Lower lobe of right lung (tissue), 2 donors: ENCODE measurements at regions not wholly inside any gene's neighbourhood (a gene's known extent, or its start where the extent isn't known, plus 50 kb on each side); places are given as distances from the start of the nearest gene placed in this dataset.

Experiments
- ATAC-seq, 2 donors: fragments of 200-7000 bp; cut with Tn5 transposase; one replicate each; pipeline ENCODE4 v1.9.1; 2020 to 2022; ENCODE audit warnings: mild to moderate bottlenecking in 2 of 2, moderate library complexity in 2 of 2
- DNase-seq: peaks from one replicate; pipeline ENCODE4 v3.0.0-alpha.2; 2020
- H3K27ac ChIP-seq: fragments of 200-600 bp; one replicate; pipeline ENCODE4 v1.8.0; 2022
- H3K27me3 ChIP-seq: fragments of 200-600 bp; one replicate; pipeline ENCODE4 v1.8.0; 2022; ENCODE audit warnings: low read depth
- H3K36me3 ChIP-seq: fragments of 200-600 bp; one replicate; pipeline ENCODE4 v1.8.0; 2022; ENCODE audit warnings: mild to moderate bottlenecking
- H3K4me1 ChIP-seq: fragments of 200-600 bp; one replicate; pipeline ENCODE4 v1.8.0; 2022
- H3K4me3 ChIP-seq: fragments of 200-600 bp; one replicate; pipeline ENCODE4 v1.8.0; 2022; ENCODE audit warnings: mild to moderate bottlenecking
- H3K9me3 ChIP-seq: fragments of 200-600 bp; one replicate; pipeline ENCODE4 v1.8.0; 2022
- intact Hi-C: fragments of 100-400 bp; cut with DNase I; formaldehyde crosslinking; loops from one replicate; pipeline ENCODE4 v1.11.0; 2022
- TF ChIP-seq, protein P1 (sequence below): fragments of 200-600 bp; IDR thresholded peaks from one replicate; pipeline ENCODE4 v1.8.0; 2022; ENCODE audit warnings: antibody characterized with exemption, mild to moderate bottlenecking
- donor health status: DM: no; HTN: yes; CAD: no; lungs with severe emphysema.

DNA sequence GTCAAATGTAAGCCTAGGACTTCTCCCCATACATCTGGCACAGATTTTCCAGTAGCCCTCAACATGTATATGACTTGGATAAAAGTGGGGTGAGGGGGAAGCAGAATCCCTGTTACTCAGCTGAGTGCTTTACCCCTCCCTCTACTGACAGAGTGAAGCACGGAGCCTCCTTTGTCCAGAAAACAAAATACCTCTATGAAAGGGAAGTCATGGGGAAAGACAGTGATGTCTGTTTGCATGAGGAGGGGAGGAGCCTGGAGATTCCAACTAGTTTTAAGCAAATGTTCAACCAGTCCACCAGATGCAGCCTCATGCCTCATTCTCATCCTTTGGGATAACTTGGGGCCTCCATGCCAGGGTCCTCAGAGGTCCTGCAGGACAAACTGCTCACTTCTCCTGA, 203.9 kb downstream of the SMAD2 start:
- Histone ChIP-seq H3K4me1 (no peaks in the 10 kb centered on the region), H3K36me3 (no peaks in the 10 kb centered on the region), H3K27ac (no peak overlapping the region), H3K4me3 (no peak overlapping the region), H3K9me3 (no peaks in the 10 kb centered on the region), H3K27me3 (peaks cover 5% of the 10 kb centered on the region)
- intact Hi-C loops = no loop called here
- no peak for DNase-seq
- ATAC-seq = no peak
- TF ChIP-seq, protein P1, sequence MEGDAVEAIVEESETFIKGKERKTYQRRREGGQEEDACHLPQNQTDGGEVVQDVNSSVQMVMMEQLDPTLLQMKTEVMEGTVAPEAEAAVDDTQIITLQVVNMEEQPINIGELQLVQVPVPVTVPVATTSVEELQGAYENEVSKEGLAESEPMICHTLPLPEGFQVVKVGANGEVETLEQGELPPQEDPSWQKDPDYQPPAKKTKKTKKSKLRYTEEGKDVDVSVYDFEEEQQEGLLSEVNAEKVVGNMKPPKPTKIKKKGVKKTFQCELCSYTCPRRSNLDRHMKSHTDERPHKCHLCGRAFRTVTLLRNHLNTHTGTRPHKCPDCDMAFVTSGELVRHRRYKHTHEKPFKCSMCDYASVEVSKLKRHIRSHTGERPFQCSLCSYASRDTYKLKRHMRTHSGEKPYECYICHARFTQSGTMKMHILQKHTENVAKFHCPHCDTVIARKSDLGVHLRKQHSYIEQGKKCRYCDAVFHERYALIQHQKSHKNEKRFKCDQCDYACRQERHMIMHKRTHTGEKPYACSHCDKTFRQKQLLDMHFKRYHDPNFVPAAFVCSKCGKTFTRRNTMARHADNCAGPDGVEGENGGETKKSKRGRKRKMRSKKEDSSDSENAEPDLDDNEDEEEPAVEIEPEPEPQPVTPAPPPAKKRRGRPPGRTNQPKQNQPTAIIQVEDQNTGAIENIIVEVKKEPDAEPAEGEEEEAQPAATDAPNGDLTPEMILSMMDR = no peak

DNA sequence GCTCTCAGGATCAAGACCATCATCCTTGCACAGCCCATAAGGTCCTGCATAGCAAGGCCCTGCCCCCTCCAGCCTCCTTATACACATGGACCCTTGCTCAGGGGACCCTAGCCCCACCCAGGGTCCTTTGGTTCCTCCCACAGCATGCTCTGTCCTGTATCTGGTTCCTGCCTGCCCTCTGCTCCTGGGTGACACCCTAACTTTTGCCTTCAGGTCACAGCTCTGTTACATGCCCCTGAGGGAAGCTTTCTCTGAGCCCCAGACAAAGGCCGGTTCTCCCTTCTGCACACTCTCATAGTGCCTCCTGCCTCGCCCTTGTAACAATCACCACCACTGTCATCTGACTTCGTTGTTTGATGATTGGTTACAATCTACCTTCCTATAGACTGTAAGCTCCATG, 204.8 kb downstream of the SMAD2 start:
- no peak overlapping the region for H3K27ac ChIP-seq
- no peaks in the 10 kb centered on the region for H3K36me3 ChIP-seq
- ATAC-seq = no peak
- no peaks in the 10 kb centered on the region for H3K4me1 ChIP-seq
- DNase-seq = no peak
- H3K9me3 ChIP-seq = no peaks in the 10 kb centered on the region
- TF ChIP-seq, protein P1 = no peak
- H3K27me3 ChIP-seq = peaks cover 5% of the 10 kb centered on the region
- intact Hi-C loops = no loop called here
- no peak overlapping the region for H3K4me3 ChIP-seq

DNA sequence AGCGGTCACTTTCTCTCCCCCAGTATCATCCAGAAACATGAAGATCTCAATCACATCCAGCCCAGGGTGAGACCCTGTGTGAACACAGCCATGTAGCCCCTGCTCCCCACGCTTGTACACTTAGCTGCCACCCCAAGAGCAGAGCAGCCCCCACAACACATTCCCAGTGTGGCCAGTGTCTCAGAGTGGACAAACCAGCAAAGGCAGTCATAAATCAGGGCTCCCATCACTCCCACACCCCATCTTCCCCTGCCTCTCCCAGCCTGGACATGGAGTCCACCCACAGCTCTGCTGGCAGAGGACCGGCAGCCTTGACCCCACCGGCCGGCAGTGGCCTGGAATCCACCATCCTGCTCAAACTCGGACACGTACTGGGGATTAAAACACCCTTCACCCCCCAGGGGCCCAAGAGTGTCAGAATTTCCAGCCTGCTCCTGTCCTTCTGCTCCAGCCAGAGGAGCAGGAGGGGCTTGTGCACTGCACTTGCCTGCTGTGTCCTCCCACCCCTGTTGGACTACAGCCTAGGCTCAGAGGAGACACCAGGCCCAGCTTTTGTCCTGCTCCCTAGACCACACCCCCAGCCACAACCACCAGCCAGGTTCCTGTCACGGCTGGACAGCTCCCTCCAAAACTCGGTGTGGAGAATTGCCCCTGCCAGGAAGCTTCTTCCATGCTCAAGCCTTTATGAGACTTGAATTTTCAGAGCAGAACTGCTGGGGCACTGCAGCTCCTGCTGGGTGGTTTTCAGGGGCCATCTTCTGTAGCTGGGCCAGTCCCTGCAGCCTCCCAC, 206.1 kb downstream of the SMAD2 start:
- Histone ChIP-seq H3K9me3 (no peaks in the 10 kb centered on the region), H3K4me3 (no peak overlapping the region), H3K36me3 (no peaks in the 10 kb centered on the region), H3K4me1 (no peaks in the 10 kb centered on the region), H3K27me3 (peaks cover 5% of the 10 kb centered on the region), H3K27ac (no peak overlapping the region)
- TF ChIP-seq, protein P1 = no peak
- DNase-seq (no peak), ATAC-seq (no peak)
- intact Hi-C loops = no loop called here

DNA sequence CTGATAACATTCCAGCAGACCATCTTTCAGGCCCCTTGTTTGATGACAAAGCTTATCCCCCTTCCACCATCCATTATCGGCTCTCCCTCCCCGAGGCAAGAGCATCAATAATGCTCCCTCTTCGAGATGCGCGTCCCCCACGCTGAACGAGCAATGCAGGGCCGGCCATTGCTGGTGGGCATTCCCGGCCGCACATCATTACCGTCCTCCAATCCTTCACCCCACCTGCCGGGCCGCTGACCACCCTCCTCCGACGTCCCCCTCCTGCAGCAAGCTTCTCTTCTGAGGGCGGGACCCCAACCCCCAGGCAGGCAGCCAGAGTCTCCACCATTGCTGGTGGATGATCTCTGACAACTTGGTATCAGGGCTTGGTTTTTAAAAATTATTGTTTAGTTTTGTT, 208.6 kb downstream of the SMAD2 start:
- H3K36me3 ChIP-seq = no peaks in the 10 kb centered on the region
- DNase-seq (no peak), ATAC-seq (no peak)
- no peaks in the 10 kb centered on the region for H3K4me1 ChIP-seq
- no peaks in the 10 kb centered on the region for H3K9me3 ChIP-seq
- TF ChIP-seq, protein P1 = no peak
- no peak overlapping the region for H3K27ac ChIP-seq
- intact Hi-C loops = no loop called here
- no peak overlapping the region for H3K4me3 ChIP-seq
- H3K27me3 ChIP-seq = no peaks in the 10 kb centered on the region

DNA sequence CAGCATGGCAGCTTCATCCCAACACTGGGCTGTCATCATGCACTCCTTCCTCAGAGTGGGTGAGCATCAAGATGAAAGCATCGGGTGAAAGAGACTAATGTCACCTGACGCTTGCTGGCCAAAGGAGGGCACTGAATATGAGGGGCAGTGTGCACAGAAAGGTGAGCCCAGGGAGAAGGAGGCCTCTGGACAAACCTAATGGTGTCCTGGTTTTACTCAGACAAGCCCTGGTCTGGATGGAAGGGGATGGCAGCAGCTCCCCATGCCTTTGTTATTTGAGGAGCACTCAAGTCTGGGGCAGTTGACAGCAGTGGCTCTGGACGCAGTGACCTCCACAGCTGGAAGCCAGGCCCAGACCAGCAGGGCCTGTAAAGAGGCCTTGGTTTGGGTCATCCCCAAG, 209.7 kb downstream of the SMAD2 start:
- no peak for ATAC-seq
- Histone ChIP-seq H3K27me3 (no peaks in the 10 kb centered on the region), H3K36me3 (no peaks in the 10 kb centered on the region), H3K27ac (no peak overlapping the region), H3K4me3 (no peak overlapping the region), H3K4me1 (no peaks in the 10 kb centered on the region), H3K9me3 (no peaks in the 10 kb centered on the region)
- no peak for DNase-seq
- TF ChIP-seq, protein P1 = no peak
- intact Hi-C loops = no loop called here
